GM12874 (cell line): ENCODE measurements at regions not wholly inside any gene's neighbourhood (a gene's known extent, or its start where the extent isn't known, plus 50 kb on each side); places are given as distances from the start of the nearest gene placed in this dataset.

Experiments
- CTCF ChIP-seq: IDR thresholded peaks from 2 replicates; pipeline ENCODE4 v1.5.1; 2011; ENCODE audit warnings: low read depth, mild to moderate bottlenecking, control low read depth, low read length, moderate library complexity; ENCODE audit not compliant: insufficient read depth

GRCh38 chr18:7467708-7468466 is 99.2 kb upstream of the PTPRM start:
- TF ChIP-seq CTCF: no peak

GRCh38 chr18:7470101-7470500 is 97.0 kb upstream of the PTPRM start:
- no peak for TF ChIP-seq CTCF

DNA sequence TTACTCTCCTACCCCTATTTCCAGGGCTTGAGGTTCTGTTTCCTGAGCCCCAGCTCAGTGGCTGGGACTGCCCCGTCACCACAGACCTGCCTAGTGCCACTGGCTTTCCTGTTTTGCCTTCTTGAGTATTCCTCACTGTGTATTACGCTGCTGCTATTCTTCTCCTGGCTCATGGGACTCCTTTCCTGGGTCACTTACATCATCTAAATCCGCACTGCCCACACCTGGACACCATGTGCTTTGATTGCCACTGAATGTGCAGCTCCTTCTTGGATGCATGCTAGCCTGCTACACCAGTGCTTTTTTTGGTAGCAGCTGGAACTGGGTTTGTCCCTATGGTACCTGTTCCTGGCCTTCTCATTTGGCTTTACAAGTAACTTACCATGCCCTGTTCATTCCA is 96.6 kb upstream of the PTPRM start:
- TF ChIP-seq CTCF: no peak

DNA sequence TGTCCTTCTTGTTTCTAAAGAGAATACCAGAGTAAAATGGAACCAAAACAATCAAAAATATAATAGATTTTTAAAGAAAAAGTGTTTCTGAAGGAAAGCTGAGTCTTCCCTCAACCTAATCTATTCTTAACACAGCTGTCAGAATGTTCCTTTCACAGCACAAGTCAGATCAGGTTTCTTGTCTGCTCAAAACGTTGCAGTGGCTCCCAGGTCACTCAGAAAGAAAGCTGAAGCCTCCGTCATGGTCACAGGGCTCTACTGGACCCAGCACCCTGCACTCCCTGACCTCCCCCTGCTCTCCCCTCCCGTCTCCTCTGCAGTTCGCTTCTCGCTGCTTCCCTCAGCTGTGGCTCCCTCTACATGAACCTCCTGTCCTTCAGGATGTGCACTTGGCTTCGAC is 90.7 kb upstream of the PTPRM start:
- TF ChIP-seq CTCF: no peak

- TF ChIP-seq CTCF: no peak
These were observed 87.4 kb upstream of the PTPRM start for GRCh38 chr18:7479756-7480155.

- TF ChIP-seq CTCF: no peak
These were observed 86.2 kb upstream of the PTPRM start for GRCh38 chr18:7480879-7481278.

- no peak for TF ChIP-seq CTCF
These were observed 84.8 kb upstream of the PTPRM start for GRCh38 chr18:7482342-7482741.
